ENCODE measurements at regions not wholly inside any gene's neighbourhood (a gene's known extent, or its start where the extent isn't known, plus 50 kb on each side); places are given as distances from the start of the nearest gene placed in this dataset.

DNA sequence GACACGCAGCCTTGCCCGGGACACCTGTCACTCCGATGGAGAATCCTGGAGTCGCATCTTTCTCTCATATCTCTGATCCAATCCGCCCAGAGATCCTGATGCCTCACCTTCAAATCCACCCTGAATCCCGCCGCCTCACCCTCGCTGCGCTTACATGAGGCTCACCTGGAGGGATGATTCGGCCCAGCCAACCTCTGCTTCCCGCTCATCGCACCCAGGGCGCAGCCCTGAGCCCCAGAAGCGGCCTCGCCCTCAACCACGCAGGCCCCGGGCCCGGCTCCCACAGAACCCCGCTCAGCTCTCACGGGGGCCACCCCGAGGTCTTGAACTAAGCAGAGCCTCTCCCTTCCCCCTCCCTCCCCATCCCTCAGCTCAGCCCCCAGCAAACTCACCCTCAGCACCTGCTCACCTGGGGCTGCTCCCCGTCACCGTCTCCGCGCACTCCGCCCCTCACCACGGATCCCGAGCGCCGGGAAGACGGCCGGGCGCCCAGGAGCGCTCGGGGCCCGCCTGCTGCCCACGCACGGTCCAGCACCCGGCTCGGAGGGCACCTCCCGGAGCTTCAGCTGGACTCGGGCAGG lies 160.0 kb downstream of the NDUFA10 start:
- no peak for DNase-seq

- DNase-seq, result no peak
These were observed 160.7 kb downstream of the NDUFA10 start for GRCh38 chr2:239864247-239865058.

- no peak for DNase-seq
These were observed 162.5 kb downstream of the NDUFA10 start for GRCh38 chr2:239862613-239863012.

DNA sequence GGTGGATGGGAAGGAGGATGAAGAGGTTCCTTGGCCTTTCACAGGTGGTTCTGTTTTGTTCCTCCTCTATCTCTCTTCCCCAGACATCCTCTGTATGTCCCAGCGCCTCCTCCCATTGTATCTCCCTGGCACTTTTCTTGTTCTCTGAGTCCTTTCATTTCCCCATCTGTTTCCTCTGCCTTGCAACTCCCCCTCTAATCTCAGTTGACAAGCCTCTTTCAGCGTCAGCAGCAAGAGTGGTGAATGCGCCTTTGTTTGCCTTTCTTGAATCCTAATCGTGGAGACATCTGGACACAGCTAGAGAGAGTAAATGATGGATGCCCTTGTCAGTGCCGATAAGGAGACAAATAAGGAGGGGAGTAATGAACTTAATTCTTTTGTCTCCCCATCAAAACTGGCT lies 167.0 kb downstream of the NDUFA10 start:
- no peak for DNase-seq

DNA sequence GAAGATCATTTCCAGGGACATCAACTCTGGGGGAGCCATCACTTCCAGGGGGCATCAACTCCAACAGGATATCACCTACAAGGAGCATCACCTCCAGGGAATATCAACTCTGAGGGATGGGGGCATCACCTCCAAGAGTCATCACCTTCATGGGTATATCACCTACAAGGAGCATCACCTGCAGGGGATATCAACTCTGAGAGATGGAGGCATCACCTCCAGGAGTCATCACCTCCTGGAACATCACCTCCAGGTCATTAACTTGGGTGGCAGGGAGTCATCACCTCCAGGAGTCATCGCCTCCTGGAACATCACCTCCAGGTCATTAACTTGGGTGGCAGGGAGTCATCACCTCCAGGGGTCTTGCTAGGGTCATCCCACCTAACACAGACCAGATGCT lies 167.6 kb downstream of the NDUFA10 start:
- no peak for DNase-seq

DNA sequence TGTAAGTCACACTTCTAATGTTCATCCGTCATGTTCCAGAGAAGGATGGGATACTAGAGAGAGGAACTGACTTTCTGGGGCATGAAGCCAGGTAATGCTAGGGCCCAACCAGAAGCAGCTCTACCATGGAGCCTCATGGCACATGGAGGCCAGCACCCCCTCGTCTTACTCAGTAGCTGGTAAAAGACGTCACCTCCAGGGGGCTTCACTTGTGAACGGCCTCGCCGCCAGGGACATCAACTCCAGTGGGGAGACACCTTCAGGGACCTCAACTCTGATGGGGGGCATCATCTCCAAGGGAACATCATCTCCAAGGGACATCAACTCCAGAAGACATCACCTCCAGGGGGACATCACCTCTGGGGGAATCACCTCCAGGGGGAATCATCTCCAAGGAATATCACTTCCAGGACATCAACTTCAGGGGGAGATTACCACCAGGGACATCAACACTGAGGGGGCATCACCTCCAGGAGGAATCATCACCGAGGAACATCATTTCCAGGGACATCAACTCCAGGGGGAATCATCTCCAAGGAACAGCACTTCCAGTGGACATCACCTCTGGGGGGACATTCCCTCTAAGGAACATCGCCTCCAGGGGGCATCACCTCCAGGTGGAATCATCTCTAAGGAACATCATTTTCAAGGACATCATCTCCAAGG lies 168.4 kb downstream of the NDUFA10 start:
- DNase-seq, result no peak

- DNase-seq, result no peak
These were observed 169.1 kb downstream of the NDUFA10 start for GRCh38 chr2:239855863-239856587.

DNA sequence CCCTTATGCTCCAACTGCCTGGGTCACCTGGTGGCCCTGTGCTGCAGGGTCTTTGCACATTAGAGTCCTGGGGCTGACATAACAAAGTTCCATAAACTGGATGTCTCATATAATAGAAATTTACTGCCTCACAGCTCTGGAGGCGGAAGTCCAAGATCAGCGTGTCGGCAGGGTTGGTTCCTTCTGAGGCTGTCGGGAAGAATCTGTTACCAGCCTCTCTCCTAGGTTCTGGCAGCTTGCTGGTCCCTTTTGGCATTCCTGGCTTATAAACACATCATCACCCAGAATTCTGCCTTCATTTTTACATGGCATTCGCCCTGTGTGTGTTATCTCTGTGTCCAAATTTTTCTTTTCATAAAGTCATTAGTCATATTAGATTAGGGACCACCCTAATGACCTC lies 170.5 kb downstream of the NDUFA10 start:
- DNase-seq, result no peak

DNA sequence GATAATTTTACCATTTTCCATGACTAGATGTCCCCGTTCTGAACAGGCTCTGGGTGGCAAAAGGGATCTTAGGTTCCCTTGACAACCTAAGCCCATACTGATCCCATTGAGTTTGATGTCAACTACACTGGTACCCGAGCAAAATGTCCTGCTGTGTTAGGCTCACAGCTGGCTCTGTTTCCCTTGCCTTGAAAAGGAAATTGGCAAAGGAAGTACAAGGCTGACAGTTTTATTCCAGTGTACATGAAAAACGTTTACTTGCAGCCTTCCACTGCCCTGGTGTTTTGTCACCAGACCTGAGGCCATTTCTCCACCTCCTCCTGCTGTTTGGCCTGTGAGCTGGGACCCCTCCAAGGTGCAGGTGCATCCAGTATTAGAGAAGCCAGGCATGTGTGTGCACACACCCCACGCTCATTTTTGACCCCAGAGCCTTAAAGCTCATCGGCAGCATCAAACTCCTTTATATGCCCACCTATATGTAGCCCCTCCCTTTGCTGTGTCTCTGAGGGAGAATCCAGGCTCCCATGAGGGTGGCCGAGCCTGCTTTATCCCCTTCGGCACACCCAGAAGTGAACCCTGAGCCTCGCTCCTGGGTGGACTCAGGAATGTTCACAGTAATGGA lies 171.3 kb downstream of the NDUFA10 start:
- no peak for DNase-seq

- DNase-seq, result no peak
These were observed 172.0 kb downstream of the NDUFA10 start for GRCh38 chr2:239853121-239853520.

DNA sequence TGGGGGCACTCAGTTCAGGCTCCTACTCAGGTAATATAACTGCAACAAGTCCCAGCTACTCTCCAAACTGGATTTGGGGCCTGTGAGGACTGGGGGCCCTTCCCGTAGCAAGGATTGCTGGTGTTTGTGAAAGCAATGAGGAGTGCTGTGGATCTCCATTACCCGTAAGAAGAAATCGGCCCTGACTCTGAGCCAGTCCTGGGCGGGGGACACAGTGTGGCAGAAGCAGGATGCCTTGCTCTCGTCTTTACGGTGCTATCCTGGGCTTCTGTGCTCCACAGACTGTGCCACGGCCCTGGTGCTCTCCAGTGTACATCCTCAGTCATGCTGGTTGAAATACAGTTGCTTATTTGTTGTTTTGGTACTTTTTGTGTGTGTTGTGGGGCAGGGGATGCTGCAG lies 172.9 kb downstream of the NDUFA10 start:
- DNase-seq, result no peak

GRCh38 chr2:239846789-239847676 lies 178.1 kb downstream of the NDUFA10 start:
- no peak for DNase-seq

DNA sequence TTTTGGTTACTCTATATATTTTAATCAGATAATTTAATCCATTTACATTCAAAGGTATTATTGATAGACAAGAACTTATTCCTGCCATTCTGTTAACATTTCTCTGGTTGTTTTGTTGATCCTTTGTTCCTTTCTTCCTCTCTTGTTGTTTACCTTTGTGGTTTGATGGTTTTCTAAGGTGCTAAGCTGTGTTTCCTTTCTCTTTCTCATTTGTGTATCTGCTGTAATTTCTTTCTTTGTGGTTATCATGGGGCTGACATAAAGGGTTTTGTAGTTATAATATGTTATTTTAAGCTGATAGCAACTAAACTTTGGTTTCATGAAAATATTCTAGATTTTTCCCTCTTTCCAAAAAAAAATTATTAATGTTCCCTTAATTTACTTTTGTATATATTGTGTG lies 179.2 kb downstream of the NDUFA10 start:
- DNase-seq, result no peak

DNA sequence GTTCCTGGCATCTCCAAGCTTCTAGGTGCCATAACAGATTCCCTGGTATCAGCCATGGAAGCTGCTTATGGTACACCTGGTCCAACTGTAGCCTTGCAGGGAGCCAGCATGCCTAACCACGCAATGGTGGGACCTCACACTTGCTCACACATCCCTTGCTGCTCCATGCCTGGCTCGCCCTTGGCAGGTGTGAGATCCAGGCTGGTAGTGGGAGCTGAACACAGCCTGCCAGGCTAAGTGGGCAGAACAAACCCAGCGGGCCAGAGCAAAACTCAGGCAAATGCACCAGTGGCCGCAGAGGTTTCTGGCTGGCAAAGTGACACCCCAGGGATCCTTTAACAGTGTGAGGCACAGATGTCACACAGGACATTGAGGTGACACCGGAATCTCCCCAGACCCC lies 185.8 kb downstream of the NDUFA10 start:
- no peak for DNase-seq

- no peak for DNase-seq
These were observed 188.9 kb downstream of the NDUFA10 start for GRCh38 chr2:239836021-239836765.

DNA sequence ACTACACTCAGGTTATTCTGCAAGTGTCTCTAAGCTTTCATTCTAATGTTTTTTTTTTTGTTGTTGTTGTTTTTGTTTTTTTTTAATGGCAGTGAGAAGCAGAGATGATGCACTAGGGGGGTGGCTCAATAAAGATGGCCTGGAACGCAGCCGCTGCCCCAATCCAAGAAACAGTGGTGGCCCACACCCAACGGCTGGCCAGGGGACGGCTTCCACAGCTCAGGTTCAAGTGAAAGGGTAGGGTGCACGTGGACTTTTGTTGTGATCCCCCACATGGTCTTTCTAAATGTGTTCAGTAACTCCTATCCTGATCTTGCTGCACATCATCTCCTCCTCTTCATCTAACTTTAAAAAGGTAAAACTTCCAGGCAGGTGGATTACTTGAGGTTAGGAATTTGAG lies 190.1 kb downstream of the NDUFA10 start:
- DNase-seq, result no peak

GRCh38 chr2:239834143-239834542 lies 191.0 kb downstream of the NDUFA10 start:
- no peak for DNase-seq

DNA sequence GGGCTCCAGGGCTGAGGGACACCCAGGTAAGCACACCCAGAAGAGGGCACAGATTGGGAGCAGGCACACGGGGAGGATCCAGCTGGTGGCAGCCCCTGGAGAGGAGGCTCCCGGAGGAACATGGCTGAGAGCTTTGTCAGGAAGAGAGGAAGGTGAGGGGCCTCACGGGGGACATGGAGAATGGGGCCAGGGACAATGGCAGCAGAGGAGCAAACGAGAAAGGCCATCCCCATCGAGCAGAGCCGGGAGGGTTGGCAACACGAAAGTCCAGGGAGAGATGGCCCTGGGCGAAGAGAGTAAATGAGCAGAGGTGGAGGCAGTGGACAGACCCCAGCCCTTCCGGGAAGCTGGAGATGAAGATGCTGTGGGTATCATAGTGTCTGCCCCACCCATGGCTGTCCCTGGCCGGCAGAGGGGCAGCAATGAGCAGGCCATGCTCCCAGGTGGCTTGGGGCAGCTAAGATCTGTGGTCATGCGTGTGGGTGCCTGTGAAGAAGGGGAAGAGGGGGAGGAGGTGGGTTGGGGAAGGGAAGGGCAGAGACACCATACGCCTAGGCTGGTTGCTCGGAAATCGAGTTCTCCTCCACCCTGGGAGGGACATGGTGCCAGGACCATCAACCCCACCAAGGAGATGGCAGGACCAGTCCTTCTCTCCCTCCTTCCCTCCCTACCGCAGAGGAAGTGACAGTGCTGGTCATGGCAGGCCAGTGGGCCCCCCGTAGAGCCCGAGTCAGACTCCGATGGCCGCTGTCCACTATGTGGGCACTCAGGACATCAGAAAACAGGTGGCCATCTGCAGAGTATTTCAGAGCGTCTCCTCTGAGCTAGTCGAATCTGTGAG lies 191.7 kb downstream of the NDUFA10 start:
- DNase-seq, result no peak

GRCh38 chr2:239832490-239833268 lies 192.5 kb downstream of the NDUFA10 start:
- no peak for DNase-seq

All from activated T-cell treated with anti-CD3 and anti-CD28 coated beads, Interleukin-2, amount 50 U/mL, for 1 hour (primary cell).